Dermis blood vessel endothelial cell (primary cell): ENCODE measurements at regions not wholly inside any gene's neighbourhood (a gene's known extent, or its start where the extent isn't known, plus 50 kb on each side); places are given as distances from the start of the nearest gene placed in this dataset.

Source experiments
- DNase-seq: peaks from one replicate; pipeline ENCODE4 v3.0.0; 2010

- DNase-seq, result no peak
Measured at GRCh38 chr6:168741942-168742782, 301.2 kb downstream of the SMOC2 start.

GRCh38 chr6:168741305-168741704 lies 300.3 kb downstream of the SMOC2 start:
- no peak for DNase-seq

- DNase-seq, result no peak
Measured at GRCh38 chr6:168739381-168739780, 298.4 kb downstream of the SMOC2 start.

DNA sequence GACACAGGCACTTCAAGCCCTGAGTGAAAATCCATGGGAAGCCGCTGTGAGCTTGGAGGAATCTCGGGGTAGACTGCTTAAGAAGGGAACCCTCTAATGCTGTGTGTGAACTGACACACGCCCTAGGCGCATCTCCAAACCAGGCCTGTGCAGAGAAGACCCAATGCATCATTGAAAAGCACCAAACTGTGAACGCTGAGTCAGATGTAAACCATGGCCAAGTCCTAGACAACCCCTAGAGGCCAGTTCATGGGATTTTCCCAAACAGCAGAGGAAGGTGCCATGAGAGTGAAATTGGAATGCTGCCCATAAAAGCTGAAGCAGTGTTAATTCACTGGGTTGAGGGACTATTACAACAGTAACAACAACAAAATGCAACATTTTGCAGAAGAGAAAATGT lies 296.5 kb downstream of the SMOC2 start:
- no peak for DNase-seq

DNA sequence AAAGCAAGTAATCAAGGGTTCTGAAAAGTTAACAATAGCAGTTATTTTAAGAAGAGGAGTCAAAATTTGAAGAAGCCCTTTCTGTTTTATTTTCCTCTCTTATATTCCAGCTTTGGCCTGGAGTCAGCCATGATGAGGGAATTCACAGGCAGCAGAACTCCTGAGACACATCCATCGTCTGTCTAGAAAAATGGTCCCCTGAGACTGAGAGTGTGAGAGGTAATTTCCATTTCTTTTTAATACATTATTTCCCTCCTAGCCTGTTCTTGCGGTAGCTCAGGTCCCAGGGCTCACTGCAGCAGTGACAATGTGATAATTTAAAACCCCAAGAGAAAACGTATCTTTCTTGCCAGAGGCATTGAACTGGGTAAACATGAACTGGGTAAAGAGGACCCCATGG lies 296.0 kb downstream of the SMOC2 start:
- no peak for DNase-seq

DNA sequence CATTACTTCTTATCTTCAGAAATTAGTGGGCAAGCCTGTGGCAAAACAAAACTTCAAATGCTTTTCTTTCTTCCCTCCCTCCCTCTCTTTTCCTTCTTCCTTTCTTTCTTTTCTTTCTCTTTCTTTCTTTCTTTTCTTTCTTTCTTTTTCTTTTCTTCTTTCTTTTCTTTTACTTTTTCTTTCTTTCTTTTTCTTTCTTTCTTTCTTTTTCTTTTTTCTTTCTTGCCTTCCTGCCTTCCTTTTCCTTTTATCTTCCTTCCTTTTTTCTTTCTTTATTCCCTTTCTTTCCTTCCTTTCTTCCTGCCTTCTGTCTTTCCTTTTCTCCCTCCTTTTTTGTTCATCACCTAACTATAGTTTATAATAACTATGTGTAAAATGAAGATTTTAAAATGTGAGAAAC lies 295.1 kb downstream of the SMOC2 start:
- no peak for DNase-seq

DNA sequence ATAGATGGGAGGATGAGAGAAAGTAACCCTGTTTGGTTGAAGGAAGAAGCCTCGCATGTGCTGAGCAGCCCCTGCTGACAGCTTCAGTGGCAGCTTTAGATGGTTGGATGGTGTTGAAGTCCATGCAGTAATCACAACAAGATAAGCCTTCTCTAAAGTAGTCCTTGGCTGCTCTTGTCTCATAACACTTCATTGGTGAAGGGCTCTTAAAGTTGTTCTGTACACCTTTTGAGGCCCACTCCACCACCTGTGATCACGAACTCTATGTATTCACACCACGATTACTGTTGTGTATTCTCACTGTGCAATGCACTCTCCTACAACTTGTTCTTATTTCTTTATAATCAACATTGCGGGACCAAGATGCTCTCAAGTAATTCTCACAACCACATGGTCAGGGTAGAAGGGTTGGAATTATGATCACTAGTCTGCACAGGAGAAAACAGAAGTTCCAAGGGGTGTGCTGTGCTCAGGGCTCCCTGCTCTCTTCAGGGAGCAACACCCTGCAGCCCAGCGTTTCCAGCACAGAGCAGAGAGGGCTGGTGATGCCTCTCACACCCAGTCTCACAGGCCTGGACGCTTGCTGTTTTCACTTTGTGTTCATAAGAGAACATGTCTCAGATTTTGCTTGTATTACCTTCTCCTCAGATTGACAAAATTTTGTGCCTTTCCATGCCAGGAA lies 294.4 kb downstream of the SMOC2 start:
- no peak for DNase-seq

GRCh38 chr6:168734523-168734922 lies 293.5 kb downstream of the SMOC2 start:
- no peak for DNase-seq

DNA sequence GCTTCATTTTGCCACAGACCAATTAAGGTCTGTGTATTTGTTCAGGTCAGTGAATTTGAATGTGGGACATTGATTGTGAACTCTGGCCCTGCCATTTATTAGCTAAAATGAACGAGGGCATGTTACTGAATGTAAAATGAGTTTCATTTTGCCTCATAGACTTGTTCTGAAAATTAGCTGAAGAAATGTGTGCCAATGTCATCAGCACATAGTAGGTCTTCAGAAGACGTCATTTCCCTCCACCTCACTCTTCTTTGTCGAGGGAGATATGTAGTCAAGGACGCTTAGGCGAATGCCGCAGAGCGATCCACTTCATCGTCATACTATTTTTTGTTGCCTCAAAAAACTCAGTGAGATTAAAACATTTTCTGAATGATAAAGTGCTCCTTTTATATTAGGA lies 291.7 kb downstream of the SMOC2 start:
- DNase-seq, result no peak

DNA sequence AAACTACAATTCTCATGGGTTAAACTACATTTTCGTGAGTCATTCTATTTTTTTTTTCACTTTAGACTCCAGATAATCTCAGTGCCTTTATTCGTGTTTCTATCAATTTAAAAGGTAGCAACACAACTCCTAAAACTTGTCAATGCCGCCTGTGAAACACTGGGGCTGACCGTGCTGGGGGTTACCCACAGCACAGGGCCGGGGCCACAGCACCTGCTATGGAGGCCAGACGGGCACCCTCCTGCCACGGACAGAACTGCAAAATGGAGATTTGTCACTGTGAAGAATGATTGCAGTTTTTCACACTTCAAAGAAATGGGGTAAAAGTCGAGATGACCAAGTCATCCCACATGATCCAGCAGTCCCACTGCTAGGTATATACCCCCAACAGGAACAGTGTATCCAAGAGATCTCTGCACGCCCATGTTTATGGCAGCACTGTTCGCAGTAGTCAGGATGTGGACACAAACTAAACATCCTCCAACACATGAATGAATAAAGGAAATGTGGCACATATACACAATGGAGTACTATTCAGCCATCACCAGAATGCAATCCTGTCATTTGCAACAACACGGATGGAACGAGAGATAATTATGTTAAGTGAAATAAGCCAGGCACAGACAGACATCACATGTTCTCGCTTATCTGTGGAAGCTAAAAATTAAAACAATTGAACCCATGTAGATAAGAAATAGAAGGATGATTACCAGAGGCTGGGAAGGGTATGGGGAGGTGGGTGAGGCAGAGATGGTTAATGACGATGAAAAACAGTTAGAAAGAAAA lies 290.1 kb downstream of the SMOC2 start:
- DNase-seq, result no peak

GRCh38 chr6:168728056-168728455 lies 287.1 kb downstream of the SMOC2 start:
- DNase-seq, result no peak

DNA sequence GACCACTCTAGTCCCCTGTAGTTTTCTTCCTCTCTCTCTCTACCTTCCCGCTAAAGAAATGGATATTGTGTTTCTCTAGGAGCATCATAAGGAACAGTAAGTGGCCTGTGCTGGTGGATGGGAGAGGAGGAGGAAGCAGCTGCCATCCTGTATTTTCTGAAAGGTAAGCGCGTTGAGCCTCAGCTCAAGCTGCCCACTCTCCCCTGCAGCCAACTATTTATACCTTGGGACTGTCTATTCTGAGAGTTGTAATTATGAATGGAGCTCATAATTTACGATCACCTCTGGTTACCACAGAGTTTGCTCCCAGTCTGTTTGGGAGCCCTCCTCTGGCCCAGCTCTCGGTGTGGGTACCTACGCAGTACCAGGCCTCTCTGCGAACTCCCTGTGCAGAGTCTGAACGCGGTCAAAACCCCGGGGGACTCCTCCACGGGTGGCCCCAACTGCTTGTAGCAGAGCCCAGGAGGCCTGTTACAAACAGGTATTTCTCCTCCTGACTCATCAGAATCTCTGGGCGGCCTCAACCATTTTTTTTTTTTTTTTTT lies 285.4 kb downstream of the SMOC2 start:
- no peak for DNase-seq

DNA sequence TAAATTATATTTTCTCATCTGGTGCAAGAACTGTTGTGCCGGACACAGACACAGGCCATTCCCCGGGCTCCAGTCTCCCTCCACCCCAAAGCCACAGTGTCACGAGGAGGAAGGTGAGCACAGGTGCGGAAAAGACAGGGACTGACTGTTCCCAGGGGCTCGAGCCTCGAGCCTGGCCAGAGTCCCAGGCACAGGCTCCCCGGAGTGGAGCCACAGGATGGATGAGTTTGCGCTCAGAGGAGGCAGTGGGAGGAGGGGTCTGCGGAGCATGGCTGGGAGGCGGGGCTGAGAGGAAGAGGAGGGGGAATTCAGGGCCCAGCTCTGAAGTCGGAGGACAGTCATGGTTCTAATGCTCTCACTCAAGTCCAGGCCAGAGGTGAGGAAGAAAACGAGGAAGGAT lies 284.8 kb downstream of the SMOC2 start:
- DNase-seq, result no peak

GRCh38 chr6:168724669-168725570 lies 283.9 kb downstream of the SMOC2 start:
- no peak for DNase-seq

- no peak for DNase-seq
Measured at GRCh38 chr6:168724033-168724432, 283.0 kb downstream of the SMOC2 start.

- no peak for DNase-seq
Measured at GRCh38 chr6:168722397-168722796, 281.4 kb downstream of the SMOC2 start.

GRCh38 chr6:168721571-168721970 lies 280.6 kb downstream of the SMOC2 start:
- DNase-seq, result no peak

- no peak for DNase-seq
Measured at GRCh38 chr6:168719901-168720300, 278.9 kb downstream of the SMOC2 start.

GRCh38 chr6:168718821-168719475 lies 278.0 kb downstream of the SMOC2 start:
- no peak for DNase-seq
